ENCODE measurements at regions not wholly inside any gene's neighbourhood (a gene's known extent, or its start where the extent isn't known, plus 50 kb on each side); places are given as distances from the start of the nearest gene placed in this dataset.

GRCh38 chr13:50195045-50195444, 179.8 kb downstream of the KCNRG start:
- no peak for DNase-seq (ENCODE audit: low spot score)

DNA sequence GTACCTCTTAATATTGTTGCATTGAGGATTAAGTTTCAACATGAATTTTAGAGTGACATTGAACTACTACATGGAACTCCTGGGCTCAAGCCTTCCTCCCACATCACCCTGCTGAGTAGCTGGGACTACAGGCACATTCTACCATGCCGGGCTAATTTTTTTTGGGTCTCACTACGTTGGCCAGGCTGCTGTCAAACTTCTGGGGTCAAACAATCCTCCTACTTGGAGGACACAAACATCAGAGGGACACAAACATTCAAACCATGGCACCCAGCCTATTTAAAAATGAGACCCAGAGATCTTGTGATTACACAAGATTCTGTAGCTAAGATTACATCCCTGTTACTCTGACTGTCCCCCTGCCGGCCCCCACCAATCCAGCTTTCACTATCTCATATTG, 180.9 kb downstream of the KCNRG start:
- DNase-seq (ENCODE audit: low spot score): no peak

DNA sequence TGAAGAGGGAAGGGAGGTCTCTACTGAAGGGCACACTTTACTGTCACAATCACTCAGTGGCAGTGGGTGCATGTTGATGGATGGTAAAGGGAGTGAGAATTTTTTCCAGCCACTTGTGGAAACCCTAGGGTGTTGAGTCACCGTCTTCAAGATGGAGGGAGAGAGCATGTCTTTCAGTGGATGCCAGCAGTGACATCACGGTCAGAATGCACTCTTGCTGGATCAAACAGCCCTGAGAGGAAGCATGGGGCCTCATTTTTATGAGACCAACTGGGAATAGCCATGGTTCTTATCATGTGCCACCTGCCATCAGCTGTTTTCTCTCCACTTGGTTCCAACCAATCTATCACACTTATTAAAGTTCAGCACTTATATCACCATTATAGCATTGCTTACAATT, 182.5 kb downstream of the KCNRG start:
- DNase-seq (ENCODE audit: low spot score): no peak

- DNase-seq (ENCODE audit: low spot score): peak; percentile 32
Observed at GRCh38 chr13:50198508-50198907, 183.3 kb downstream of the KCNRG start.

- DNase-seq (ENCODE audit: low spot score): no peak
Observed at GRCh38 chr13:50200569-50200968, 185.3 kb downstream of the KCNRG start.

DNA sequence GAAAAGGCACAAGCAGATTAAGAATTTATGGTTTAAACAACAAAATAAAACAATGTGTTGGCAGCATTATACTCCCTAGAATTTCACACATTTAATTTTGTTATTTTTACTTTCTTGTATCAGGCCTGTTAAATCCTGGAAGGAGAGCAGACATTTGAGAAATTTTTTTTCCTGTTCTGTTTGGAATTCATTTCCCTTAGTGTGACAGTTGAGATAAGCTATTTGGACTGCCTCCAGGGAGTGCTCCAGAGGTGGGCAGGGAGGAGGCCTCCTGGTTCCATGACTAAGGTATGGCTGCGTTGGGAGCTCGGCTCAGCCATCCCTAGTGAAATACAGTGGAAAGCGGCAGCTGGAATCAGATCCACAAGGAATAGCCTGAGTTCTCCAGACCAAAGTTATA, 185.7 kb downstream of the KCNRG start:
- DNase-seq (ENCODE audit: low spot score): no peak

DNA sequence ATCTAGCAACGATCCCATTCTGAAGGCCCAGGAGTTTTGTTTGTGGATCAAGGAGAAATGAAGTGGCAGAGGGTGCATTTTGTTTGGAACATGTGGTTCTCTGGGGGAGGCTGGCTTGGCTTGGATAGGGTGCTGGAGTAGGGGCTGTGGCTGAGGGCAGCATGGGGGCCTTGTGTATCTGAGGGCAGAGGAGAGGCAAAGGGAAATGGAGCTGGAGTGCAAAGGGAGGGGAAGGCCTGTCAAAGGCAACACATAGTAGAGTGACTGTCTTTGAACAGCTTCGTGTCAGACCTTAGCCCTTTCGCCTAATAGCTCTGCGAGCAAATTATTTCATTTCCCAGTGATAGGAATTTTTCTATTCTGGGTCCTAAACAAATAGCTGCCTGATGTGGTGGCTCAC, 187.2 kb downstream of the KCNRG start:
- DNase-seq (ENCODE audit: low spot score): no peak

DNA sequence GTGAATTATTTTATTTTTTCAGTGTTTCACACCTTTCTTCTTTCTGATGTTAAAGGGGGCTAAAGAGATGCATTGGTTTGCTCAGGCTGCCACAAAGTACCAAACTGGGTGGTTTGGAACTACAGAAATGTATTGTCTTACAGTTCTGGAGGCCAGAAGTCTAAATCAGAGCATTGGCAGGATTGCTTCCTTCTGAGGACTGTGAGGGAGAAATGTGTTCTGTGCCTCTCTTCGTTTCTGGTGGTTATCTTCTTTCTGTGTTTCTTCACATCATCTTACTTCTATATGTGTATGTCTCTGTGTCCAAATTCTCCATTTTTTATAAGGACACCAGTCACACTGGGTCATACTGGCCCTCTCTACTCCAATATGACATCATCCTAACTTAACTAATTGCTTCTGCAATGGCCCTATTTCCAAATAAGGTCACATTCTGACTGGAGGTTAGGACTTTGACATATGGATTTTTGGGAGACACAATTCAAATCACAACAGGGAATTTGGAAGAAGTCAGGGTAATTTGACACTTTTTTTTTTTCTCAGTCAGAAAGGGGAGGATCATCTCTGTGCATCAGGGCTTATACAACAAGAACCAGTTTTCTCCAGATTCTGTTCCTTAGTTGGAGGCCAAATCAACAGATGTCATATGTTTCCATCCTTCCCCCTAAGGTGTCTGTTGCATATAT, 188.2 kb downstream of the KCNRG start:
- DNase-seq (ENCODE audit: low spot score): no peak

GRCh38 chr13:50205581-50205980, 190.3 kb downstream of the KCNRG start:
- no peak for DNase-seq (ENCODE audit: low spot score)

DNA sequence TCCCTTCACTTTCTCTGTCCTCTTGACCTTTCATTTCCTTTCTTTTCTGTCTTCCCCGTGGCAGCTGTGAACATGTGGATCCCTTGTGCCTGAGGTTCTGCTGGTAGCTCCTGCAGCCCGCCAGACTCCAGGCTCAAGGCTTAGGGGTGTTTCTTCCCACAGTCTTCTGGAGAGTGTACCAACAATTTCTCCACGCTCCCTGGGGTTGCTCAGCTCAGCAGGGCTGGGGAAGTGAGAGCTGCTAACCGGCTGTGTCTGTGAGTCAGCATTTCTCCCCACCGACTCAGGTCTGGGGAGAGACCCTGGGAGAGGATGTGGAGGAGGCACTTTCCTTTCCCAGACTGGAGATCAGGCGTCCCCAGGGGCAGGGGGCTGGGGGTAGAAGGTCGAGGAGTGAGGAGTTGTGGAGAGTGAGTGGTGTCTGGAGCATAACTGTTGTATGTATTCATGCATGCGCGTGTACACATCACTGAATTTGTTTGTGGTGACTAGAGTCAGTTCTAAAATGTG, 193.6 kb downstream of the KCNRG start:
- DNase-seq (ENCODE audit: low spot score): peak; percentile 30

- DNase-seq (ENCODE audit: low spot score): no peak
Observed at GRCh38 chr13:50209631-50210030, 194.4 kb downstream of the KCNRG start.

DNA sequence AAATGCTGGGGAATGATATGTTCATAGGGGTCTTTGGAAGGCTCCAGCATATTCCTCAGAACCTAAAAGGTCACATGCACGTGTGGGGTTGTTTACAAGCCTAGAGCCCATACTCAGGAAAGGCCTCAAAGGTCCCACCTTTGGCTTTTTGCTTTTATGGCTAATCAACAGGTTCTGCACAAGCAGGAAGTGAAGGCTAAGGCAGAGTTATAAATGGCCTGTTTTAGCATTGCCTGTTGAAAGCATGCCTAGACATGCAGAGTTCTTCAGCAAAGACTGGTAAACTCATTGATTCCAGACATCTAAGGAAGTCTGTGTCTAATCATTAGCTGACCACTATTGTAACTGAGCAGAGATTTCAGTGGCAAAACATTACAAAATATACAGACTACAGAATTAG, 198.3 kb downstream of the KCNRG start:
- DNase-seq (ENCODE audit: low spot score): no peak

DNA sequence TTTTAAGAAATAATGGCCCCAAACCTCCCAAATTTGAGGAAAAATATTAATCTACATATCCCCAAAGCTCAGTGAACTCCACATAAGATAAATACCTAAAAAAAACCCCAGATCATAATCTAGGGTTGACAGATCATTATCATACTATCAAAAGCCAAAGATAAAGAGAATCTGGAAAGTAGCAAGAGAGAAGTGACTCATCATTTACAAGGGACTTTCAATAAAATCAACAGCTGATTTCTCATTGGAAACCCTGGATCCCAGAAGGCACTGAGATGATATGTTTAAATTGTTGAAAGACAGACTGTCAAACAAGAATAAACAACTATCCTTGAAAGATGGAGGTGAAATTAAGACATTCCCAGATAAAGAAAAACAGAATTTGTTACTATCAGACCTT, 199.3 kb downstream of the KCNRG start:
- no peak for DNase-seq (ENCODE audit: low spot score)

DNA sequence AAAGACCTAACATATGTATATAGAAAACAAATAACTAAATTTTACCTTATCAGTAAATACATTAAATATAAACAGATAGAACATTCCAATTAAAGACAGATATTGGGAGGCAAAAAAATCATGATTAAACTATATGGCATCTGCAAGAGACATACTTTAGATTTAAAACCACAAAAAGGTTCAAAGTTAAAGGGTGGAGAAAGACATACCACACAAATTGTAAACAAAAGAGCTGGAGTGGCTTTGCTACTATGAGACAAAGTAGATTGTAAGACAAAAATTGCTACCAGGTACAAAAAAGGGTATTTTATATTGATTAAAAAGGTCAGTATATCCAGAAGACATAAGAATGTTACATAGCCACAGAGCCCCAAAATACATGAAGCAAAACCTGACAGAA, 200.2 kb downstream of the KCNRG start:
- no peak for DNase-seq (ENCODE audit: low spot score)

- no peak for DNase-seq (ENCODE audit: low spot score)
Observed at GRCh38 chr13:50219743-50220142, 204.5 kb downstream of the KCNRG start.

DNA sequence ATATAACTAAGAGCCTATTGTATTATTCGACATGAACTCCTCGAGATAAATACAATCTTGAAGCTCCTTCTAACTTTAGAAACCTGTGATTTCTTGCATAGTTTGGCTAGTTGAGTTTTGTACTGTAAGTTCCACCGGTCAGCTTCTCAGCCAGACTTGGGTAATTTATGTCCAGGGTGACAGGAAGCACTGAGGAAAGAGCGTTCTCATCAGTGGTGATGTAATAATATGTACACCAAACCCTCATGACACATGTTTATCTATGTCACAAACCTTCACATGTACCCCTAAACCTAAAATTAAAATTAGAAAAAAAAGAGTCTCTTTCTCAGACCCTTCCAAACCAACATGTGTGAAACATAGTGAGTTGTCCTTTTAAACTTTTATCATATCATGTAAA, 205.7 kb downstream of the KCNRG start:
- DNase-seq (ENCODE audit: low spot score): no peak

- no peak for DNase-seq (ENCODE audit: low spot score)
Observed at GRCh38 chr13:50222569-50223332, 207.5 kb downstream of the KCNRG start.

- no peak for DNase-seq (ENCODE audit: low spot score)
Observed at GRCh38 chr13:50224534-50224933, 209.3 kb downstream of the KCNRG start.

- no peak for DNase-seq (ENCODE audit: low spot score)
Observed at GRCh38 chr13:50225193-50226155, 210.2 kb downstream of the KCNRG start.

DNA sequence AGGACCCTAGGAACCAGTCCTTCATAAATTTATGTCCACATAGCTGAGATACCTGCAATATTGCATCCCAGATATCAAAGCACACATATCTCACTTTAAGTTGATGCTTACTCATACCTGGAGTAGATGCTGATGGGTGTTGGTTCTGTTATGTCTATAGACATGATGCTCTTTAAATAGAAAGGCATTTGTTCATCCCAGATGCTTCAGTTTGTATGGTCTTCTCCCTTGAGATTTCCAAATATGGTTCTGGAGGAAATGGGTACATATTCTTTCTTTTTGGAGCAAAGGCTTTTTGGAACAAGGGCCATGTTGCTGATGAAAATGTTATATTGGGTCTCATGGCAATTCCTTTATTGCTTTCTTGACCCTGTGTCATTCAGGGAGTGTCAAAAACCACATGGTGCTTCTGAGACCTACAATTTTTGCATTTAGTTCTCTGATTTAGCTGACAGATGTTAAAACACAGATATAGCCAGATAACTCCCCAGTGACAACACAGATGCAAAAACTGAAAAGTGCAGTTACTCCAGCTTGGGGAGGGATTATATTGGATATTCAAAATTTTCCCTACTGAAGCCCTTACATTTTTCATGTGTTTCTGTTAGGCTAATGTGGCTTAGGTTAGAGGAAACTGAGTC, 211.4 kb downstream of the KCNRG start:
- DNase-seq (ENCODE audit: low spot score): no peak

DNA sequence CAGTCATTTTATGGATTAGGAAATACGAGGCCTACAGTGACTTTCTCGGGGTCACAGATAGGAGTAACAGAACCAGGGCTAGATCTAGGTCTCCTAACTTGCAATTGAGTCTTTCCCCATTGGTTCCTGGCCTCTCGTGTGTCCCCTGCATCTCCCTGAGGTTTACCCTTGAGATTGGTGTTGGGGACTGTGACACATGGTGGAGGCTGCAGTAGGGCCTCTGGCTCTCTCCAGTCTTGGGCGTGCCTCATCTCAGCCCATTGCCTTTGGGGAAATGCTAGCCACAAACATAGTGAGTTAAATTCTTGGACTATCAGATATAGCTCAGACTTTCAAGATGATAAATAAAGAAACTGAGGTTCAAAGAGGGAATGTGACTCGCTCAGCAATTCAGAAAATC, 212.1 kb downstream of the KCNRG start:
- DNase-seq (ENCODE audit: low spot score): no peak

GRCh38 chr13:50228527-50228926, 213.3 kb downstream of the KCNRG start:
- no peak for DNase-seq (ENCODE audit: low spot score)
